K562 (cell line): ENCODE measurements at regions not wholly inside any gene's neighbourhood (a gene's known extent, or its start where the extent isn't known, plus 50 kb on each side); places are given as distances from the start of the nearest gene placed in this dataset.

Source experiments
- ATAC-seq: fragments of 200-7000 bp; cut with Tn5 transposase; 3 replicates; pipeline ENCODE4 v1.9.1; 2020; ENCODE audit warnings: moderate library complexity
- BruUV-seq: library from RNA; stranded (reverse); fragments of 400-500 nt; replicated peaks from 2 replicates; lab custom pipeline; 2021; lab: Mats Ljungman, UMichigan
- CTCF ChIA-PET: fragments of 300-600 bp; formaldehyde crosslinking; extraction: SDS; loops from one replicate; lab custom pipeline; 2021; ENCODE audit warnings: low intra/inter-chr PET ratio; lab: Yijun Ruan, JAX
- POLR2A ChIA-PET: fragments of 300-600, 350-650 bp; sonication (Branson Sonifier 250); formaldehyde crosslinking; extraction: SDS; loops from one replicate; lab custom pipeline; 2021; ENCODE audit warnings: antibody characterized with exemption, inconsistent platforms; lab: Yijun Ruan, JAX
- DNase-seq, 4 experiments: peaks; one replicate each; pipeline versions ENCODE4 v3.0.0 to v3.0.0-alpha.2; 2011 to 2018; ENCODE audit warnings: low spot score in 3 of 4, mixed read lengths in 3 of 4; ENCODE audit errors: extremely low read depth in 1 of 4
- FAIRE-seq: peaks from 2 replicates; lab custom pipeline; 2011; peaks lifted over from hg19 to GRCh38; lab: Jason Lieb, UNC
- H2AFZ ChIP-seq: 2 replicates; pipeline ENCODE4 v1.6.0; 2011; ENCODE audit warnings: low read depth, low read length, control low read depth, inconsistent platforms
- H3K27ac ChIP-seq: fragments of 200-600 bp; 3 replicates; pipeline ENCODE4 v1.8.0; 2011; ENCODE audit warnings: low read depth, mild to moderate bottlenecking, control low read depth, inconsistent platforms, low read length, moderate library complexity, mixed read lengths; ENCODE audit errors: extremely low read depth
- H3K27me3 ChIP-seq, 2 experiments: fragments of 300-600 bp in 1 of 2; 2 replicates in 1 of 2; 3 replicates in 1 of 2; pipeline versions ENCODE4 v1.6.0 to v1.8.0; 2011; ENCODE audit warnings: inconsistent platforms in 2 of 2, low read length in 2 of 2, mild to moderate bottlenecking in 1 of 2, mixed read lengths in 1 of 2, moderate library complexity in 1 of 2; ENCODE audit not compliant: control insufficient read depth in 2 of 2, insufficient read depth in 2 of 2
- H3K36me3 ChIP-seq: fragments of 300-600 bp; 3 replicates; pipeline ENCODE4 v1.8.0; 2011; ENCODE audit warnings: mild to moderate bottlenecking, low read length, inconsistent platforms; ENCODE audit not compliant: control insufficient read depth, insufficient read depth
- H3K4me1 ChIP-seq, 2 experiments: fragments of 200-600 bp in 1 of 2; replicated peaks in 1 of 2; 2 replicates in 1 of 2; 3 replicates in 1 of 2; pipeline versions ENCODE4 v1.5.1 to v1.8.0; 2011; ENCODE audit warnings: inconsistent platforms in 2 of 2, low read length in 2 of 2, mild to moderate bottlenecking in 1 of 2, mixed read lengths in 1 of 2, moderate library complexity in 1 of 2; ENCODE audit not compliant: control insufficient read depth in 2 of 2, insufficient read depth in 2 of 2
- H3K4me2 ChIP-seq: 2 replicates; pipeline ENCODE4 v1.6.1; 2011; ENCODE audit warnings: low read length, control low read depth, inconsistent platforms, mixed read lengths; ENCODE audit not compliant: insufficient read depth
- H3K4me3 ChIP-seq: fragments of 200-600 bp; sonication (generic), shearing (Covaris generic); 2 replicates; pipeline ENCODE4 v1.5.1; 2016; ENCODE audit warnings: control low read depth, inconsistent platforms
- H3K79me2 ChIP-seq: fragments of 200-600 bp; 3 replicates; pipeline ENCODE4 v1.8.0; 2011; ENCODE audit warnings: low read length, inconsistent platforms; ENCODE audit not compliant: control insufficient read depth, insufficient read depth
- H3K9ac ChIP-seq, 2 experiments: 2 replicates each; pipeline versions ENCODE4 v1.6.0 to v1.6.1; 2011; ENCODE audit warnings: low read depth in 2 of 2, low read length in 2 of 2, control low read depth in 1 of 2, inconsistent platforms in 1 of 2, mild to moderate bottlenecking in 1 of 2, mixed read lengths in 1 of 2; ENCODE audit not compliant: insufficient read depth in 1 of 2
- H3K9me1 ChIP-seq: one replicate; pipeline ENCODE4 v1.6.0; 2011; ENCODE audit warnings: inconsistent platforms, mild to moderate bottlenecking, low read length, moderate library complexity; ENCODE audit not compliant: control insufficient read depth, insufficient read depth
- H3K9me3 ChIP-seq: replicated peaks from 2 replicates; pipeline ENCODE4 v1.5.1; 2011; ENCODE audit warnings: low read depth, low read length, inconsistent platforms; ENCODE audit not compliant: control insufficient read depth, insufficient read depth
- H4K20me1 ChIP-seq: replicated peaks from 2 replicates; pipeline ENCODE4 v1.6.1; 2011; ENCODE audit warnings: low read length, inconsistent platforms, mixed read lengths; ENCODE audit not compliant: control insufficient read depth, insufficient read depth
- ADNP ChIP-seq: fragments of 200-800 bp; sonication (Bioruptor generic); IDR thresholded peaks from 2 replicates; pipeline ENCODE4 v1.6.1; 2016; ENCODE audit warnings: missing genetic modification characterization, missing compliant biosample characterization
- BMI1 ChIP-seq: fragments of 150-350 bp; IDR thresholded peaks from 2 replicates; pipeline ENCODE4 v1.6.1; 2014; ENCODE audit warnings: low read length
- BRF1 ChIP-seq: IDR thresholded peaks from 3 replicates; pipeline ENCODE4 v1.6.1; 2011; ENCODE audit warnings: borderline replicate concordance, mild to moderate bottlenecking; ENCODE audit not compliant: insufficient read length; ENCODE audit errors: extremely low read depth
- CBFB ChIP-seq: sonication (generic); formaldehyde crosslinking; IDR thresholded peaks from 2 replicates; pipeline ENCODE4 v1.4.0; 2020; ENCODE audit warnings: mild to moderate bottlenecking, missing genetic modification reagents
- HCFC1 ChIP-seq: IDR thresholded peaks from 2 replicates; pipeline ENCODE4 v1.6.1; 2012; ENCODE audit warnings: low read depth, low read length, improper control_type of control experiment
- HLTF ChIP-seq: fragments of 450-650 bp; IDR thresholded peaks from 2 replicates; pipeline ENCODE4 v1.6.1; 2016
- JUND ChIP-seq, 2 experiments: IDR thresholded peaks; 2 replicates in 1 of 2; 3 replicates in 1 of 2; pipeline ENCODE4 v1.6.1; 2011; ENCODE audit warnings: borderline replicate concordance in 2 of 2, low read depth in 2 of 2, low read length in 2 of 2, improper control_type of control experiment in 1 of 2, missing biosample characterization in 1 of 2, missing genetic modification characterization in 1 of 2, missing genetic modification reagents in 1 of 2
- KAT2B ChIP-seq: IDR thresholded peaks from one replicate; pipeline ENCODE4 v1.6.1; 2012; ENCODE audit warnings: low read depth, mild to moderate bottlenecking, control low read depth, inconsistent platforms, low read length, moderate library complexity
- NFYB ChIP-seq: IDR thresholded peaks from 2 replicates; pipeline ENCODE4 v1.6.1; 2011; ENCODE audit warnings: mild to moderate bottlenecking, moderate library complexity; ENCODE audit not compliant: insufficient read length; ENCODE audit errors: extremely low read depth
- SNIP1 ChIP-seq: fragments of 450-650 bp; IDR thresholded peaks from 2 replicates; pipeline ENCODE4 v1.7.1; 2017; ENCODE audit warnings: low read depth, mild to moderate bottlenecking
- ZC3H8 ChIP-seq: fragments of 450-650 bp; IDR thresholded peaks from 2 replicates; pipeline ENCODE4 v1.6.1; 2017
- ZNF347 ChIP-seq: fragments of 450-650 bp; formaldehyde crosslinking; IDR thresholded peaks from 2 replicates; pipeline ENCODE4 v1.4.0; 2020; ENCODE audit warnings: low read depth, mild to moderate bottlenecking, moderate library complexity
- ZNF407 ChIP-seq: fragments of 450-650 bp; IDR thresholded peaks from 2 replicates; pipeline ENCODE4 v1.6.1; 2016; ENCODE audit warnings: low read depth
- ZNF764 ChIP-seq: fragments of 250-450 bp; sonication (Bioruptor Pico); IDR thresholded peaks from 2 replicates; pipeline ENCODE4 v1.4.0; 2020; ENCODE audit warnings: low read depth, mild to moderate bottlenecking, moderate library complexity
- WGBS: fragments of 100-300 bp; shearing (Covaris generic); methylation state at CpG from one replicate; pipeline ENCODE4 v1.1.6; 2016; ENCODE audit warnings: low coverage, mixed read lengths; ENCODE audit not compliant: insufficient coverage; ENCODE audit errors: missing lambda C conversion rate; 5-methylcytosine and 5-hydroxymethylcytosine counted together
- in situ Hi-C: fragments of 300-500 bp; cut with MboI; formaldehyde crosslinking; loops from 4 replicates; pipeline ENCODE4 v1.15.0; 2018; ENCODE audit warnings: inconsistent platforms, mixed read lengths
- intact Hi-C: fragments of 100-400 bp; cut with micrococcal nuclease; formaldehyde crosslinking; loops from 2 replicates; pipeline ENCODE4 v1.14.2; 2022

- POLR2A ChIA-PET = no interaction called here
- Histone ChIP-seq H3K27ac (no peak overlapping the region), H3K9ac (no peak overlapping the region)
- TF ChIP-seq HCFC1 = no peak
- TF ChIP-seq BMI1 = no peak
- no peak for TF ChIP-seq HLTF
- TF ChIP-seq SNIP1 = no peak
- no peak for TF ChIP-seq NFYB
- no peak for TF ChIP-seq JUND (IDR thresholded peaks at IDR 0.05; ENCODE audit: borderline replicate concordance, low read depth, low read length)
- no peak for TF ChIP-seq JUND (tag; IDR thresholded peaks at IDR 0.05; ENCODE audit: borderline replicate concordance, low read depth, low read length)
- TF ChIP-seq ADNP (tag) = no peak
- TF ChIP-seq ZNF407 = no peak
- no peak for TF ChIP-seq BRF1
- TF ChIP-seq ZC3H8 = no peak
- TF ChIP-seq ZNF347 (CRISPR knock-in tag) = no peak
- no peak for TF ChIP-seq ZNF764 (CRISPR knock-in tag)
- no peak for TF ChIP-seq CBFB (CRISPR knock-in tag)
- TF ChIP-seq KAT2B = no peak
- TF ChIP-seq, all 486 proteins: peak for 0
- in situ Hi-C loops (no loop called here), intact Hi-C loops (no loop called here)
- H3K9me3 ChIP-seq = no peaks in the 10 kb centered on the region
- no peaks in the 10 kb centered on the region for H3K9me1 ChIP-seq
- no peaks in the 10 kb centered on the region for H3K79me2 ChIP-seq
- FAIRE-seq (no peak), DNase-seq (no peak), ATAC-seq (no peak)
- no peak overlapping the region for H2AFZ ChIP-seq
- BruUV-seq = no TSS peak
- CTCF ChIA-PET = no interaction called here
- no peaks in the 10 kb centered on the region for H3K36me3 ChIP-seq
- no peak overlapping the region for H3K4me2 ChIP-seq
- H3K27me3 ChIP-seq = no peaks in the 10 kb centered on the region
- no peaks in the 10 kb centered on the region for H4K20me1 ChIP-seq
- WGBS = 0% methylated on average over 3 of the region's 3 CpGs
- no peaks in the 10 kb centered on the region for H3K4me1 ChIP-seq
- no peak overlapping the region for H3K4me3 ChIP-seq
These were observed 404.9 kb upstream of the TENM3 start for GRCh38 chr4:181838253-181838652.
